ENCODE measurements at regions not wholly inside any gene's neighbourhood (a gene's known extent, or its start where the extent isn't known, plus 50 kb on each side); places are given as distances from the start of the nearest gene placed in this dataset.

- Mint-ChIP-seq H3K36me3 (no peaks in the 10 kb centered on the region), H3K4me1 (peaks cover 6% of the 10 kb centered on the region), H3K4me3 (no peak overlapping the region), H3K9me3 (peaks cover 15% of the 10 kb centered on the region), H3K27me3 (no peaks in the 10 kb centered on the region), H3K27ac (no peak overlapping the region)
- peak; percentile 45 for ATAC-seq
Observed at GRCh38 chr10:53115660-53116059, 343.1 kb upstream of the MBL2 start.

GRCh38 chr10:53111529-53111928 lies 338.9 kb upstream of the MBL2 start:
- peaks cover 12% of the 10 kb centered on the region for H3K9me3 Mint-ChIP-seq
- H3K36me3 Mint-ChIP-seq = no peaks in the 10 kb centered on the region
- no peak overlapping the region for H3K4me3 Mint-ChIP-seq
- no peaks in the 10 kb centered on the region for H3K27me3 Mint-ChIP-seq
- no peak for ATAC-seq
- peaks cover 6% of the 10 kb centered on the region for H3K4me1 Mint-ChIP-seq
- H3K27ac Mint-ChIP-seq = no peak overlapping the region

GRCh38 chr10:53109320-53109719 lies 336.7 kb upstream of the MBL2 start:
- no peak overlapping the region for H3K4me3 Mint-ChIP-seq
- H3K36me3 Mint-ChIP-seq = no peaks in the 10 kb centered on the region
- H3K4me1 Mint-ChIP-seq = no peaks in the 10 kb centered on the region
- H3K9me3 Mint-ChIP-seq = peaks cover 10% of the 10 kb centered on the region
- H3K27me3 Mint-ChIP-seq = no peaks in the 10 kb centered on the region
- no peak for ATAC-seq
- no peak overlapping the region for H3K27ac Mint-ChIP-seq

GRCh38 chr10:53108317-53108934 lies 335.8 kb upstream of the MBL2 start:
- no peaks in the 10 kb centered on the region for H3K36me3 Mint-ChIP-seq
- H3K27ac Mint-ChIP-seq = no peak overlapping the region
- no peaks in the 10 kb centered on the region for H3K27me3 Mint-ChIP-seq
- H3K4me1 Mint-ChIP-seq = no peaks in the 10 kb centered on the region
- no peak overlapping the region for H3K4me3 Mint-ChIP-seq
- no peak for ATAC-seq
- peaks cover 7% of the 10 kb centered on the region for H3K9me3 Mint-ChIP-seq

- Mint-ChIP-seq H3K4me1 (no peaks in the 10 kb centered on the region), H3K4me3 (no peak overlapping the region), H3K27ac (no peak overlapping the region), H3K9me3 (peaks cover 7% of the 10 kb centered on the region), H3K36me3 (no peaks in the 10 kb centered on the region), H3K27me3 (no peaks in the 10 kb centered on the region)
- no peak for ATAC-seq
Observed at GRCh38 chr10:53107711-53108110, 335.1 kb upstream of the MBL2 start.

- Mint-ChIP-seq H3K36me3 (no peaks in the 10 kb centered on the region), H3K4me3 (no peak overlapping the region), H3K9me3 (peaks cover 2% of the 10 kb centered on the region), H3K27ac (no peak overlapping the region), H3K4me1 (no peaks in the 10 kb centered on the region), H3K27me3 (no peaks in the 10 kb centered on the region)
- ATAC-seq = no peak
Observed at GRCh38 chr10:53102424-53102823, 329.8 kb upstream of the MBL2 start.

- no peak for ATAC-seq
- Mint-ChIP-seq H3K4me1 (no peaks in the 10 kb centered on the region), H3K9me3 (no peaks in the 10 kb centered on the region), H3K27me3 (no peaks in the 10 kb centered on the region), H3K27ac (no peak overlapping the region), H3K4me3 (no peak overlapping the region), H3K36me3 (no peaks in the 10 kb centered on the region)
Observed at GRCh38 chr10:53093878-53094277, 321.3 kb upstream of the MBL2 start.

GRCh38 chr10:53091574-53091973 lies 319.0 kb upstream of the MBL2 start:
- H3K4me3 Mint-ChIP-seq = no peak overlapping the region
- ATAC-seq = no peak
- H3K36me3 Mint-ChIP-seq = no peaks in the 10 kb centered on the region
- no peak overlapping the region for H3K27ac Mint-ChIP-seq
- H3K4me1 Mint-ChIP-seq = no peaks in the 10 kb centered on the region
- no peaks in the 10 kb centered on the region for H3K27me3 Mint-ChIP-seq
- H3K9me3 Mint-ChIP-seq = no peaks in the 10 kb centered on the region

- Mint-ChIP-seq H3K27me3 (no peaks in the 10 kb centered on the region), H3K27ac (no peak overlapping the region), H3K4me3 (no peak overlapping the region), H3K4me1 (no peaks in the 10 kb centered on the region), H3K36me3 (no peaks in the 10 kb centered on the region), H3K9me3 (peaks cover 3% of the 10 kb centered on the region)
- no peak for ATAC-seq
Observed at GRCh38 chr10:53088961-53089360, 316.4 kb upstream of the MBL2 start.

GRCh38 chr10:53079283-53079682 lies 306.7 kb upstream of the MBL2 start:
- H3K27me3 Mint-ChIP-seq = no peaks in the 10 kb centered on the region
- H3K27ac Mint-ChIP-seq = no peak overlapping the region
- no peak for ATAC-seq

GRCh38 chr10:53076948-53077347 lies 304.4 kb upstream of the MBL2 start:
- Mint-ChIP-seq H3K27me3 (no peaks in the 10 kb centered on the region), H3K4me3 (no peak overlapping the region), H3K36me3 (no peaks in the 10 kb centered on the region), H3K27ac (no peak overlapping the region), H3K9me3 (no peaks in the 10 kb centered on the region), H3K4me1 (no peaks in the 10 kb centered on the region)
- ATAC-seq = no peak

More at GRCh38 chr10:53079283-53079682, 306.7 kb upstream of the MBL2 start:
- Mint-ChIP-seq H3K36me3 (no peaks in the 10 kb centered on the region), H3K4me1 (no peaks in the 10 kb centered on the region), H3K9me3 (peaks cover 2% of the 10 kb centered on the region), H3K4me3 (no peak overlapping the region)

GRCh38 chr10:53075469-53075868 lies 302.9 kb upstream of the MBL2 start:
- Mint-ChIP-seq H3K9me3 (no peaks in the 10 kb centered on the region), H3K27ac (no peak overlapping the region), H3K36me3 (no peaks in the 10 kb centered on the region), H3K27me3 (no peaks in the 10 kb centered on the region), H3K4me1 (no peaks in the 10 kb centered on the region), H3K4me3 (no peak overlapping the region)
- no peak for ATAC-seq

- no peaks in the 10 kb centered on the region for H3K4me1 Mint-ChIP-seq
- H3K27ac Mint-ChIP-seq = no peak overlapping the region
- H3K9me3 Mint-ChIP-seq = no peaks in the 10 kb centered on the region
- H3K36me3 Mint-ChIP-seq = no peaks in the 10 kb centered on the region
- ATAC-seq = no peak
- H3K4me3 Mint-ChIP-seq = no peak overlapping the region
- H3K27me3 Mint-ChIP-seq = no peaks in the 10 kb centered on the region
Observed at GRCh38 chr10:53072144-53072543, 299.6 kb upstream of the MBL2 start.

- no peaks in the 10 kb centered on the region for H3K36me3 Mint-ChIP-seq
- H3K4me1 Mint-ChIP-seq = no peaks in the 10 kb centered on the region
- H3K4me3 Mint-ChIP-seq = no peak overlapping the region
- H3K9me3 Mint-ChIP-seq = no peaks in the 10 kb centered on the region
- ATAC-seq = no peak
- no peak overlapping the region for H3K27ac Mint-ChIP-seq
- H3K27me3 Mint-ChIP-seq = no peaks in the 10 kb centered on the region
Observed at GRCh38 chr10:53071505-53072125, 299.0 kb upstream of the MBL2 start.

GRCh38 chr10:53069013-53069412 lies 296.4 kb upstream of the MBL2 start:
- Mint-ChIP-seq H3K27me3 (no peaks in the 10 kb centered on the region), H3K36me3 (no peaks in the 10 kb centered on the region), H3K9me3 (no peaks in the 10 kb centered on the region), H3K27ac (no peak overlapping the region), H3K4me1 (no peaks in the 10 kb centered on the region), H3K4me3 (no peak overlapping the region)
- no peak for ATAC-seq

- H3K9me3 Mint-ChIP-seq = peaks cover 4% of the 10 kb centered on the region
- no peaks in the 10 kb centered on the region for H3K27me3 Mint-ChIP-seq
- no peak for ATAC-seq
- H3K36me3 Mint-ChIP-seq = no peaks in the 10 kb centered on the region
- no peak overlapping the region for H3K4me3 Mint-ChIP-seq
- H3K27ac Mint-ChIP-seq = no peak overlapping the region
- H3K4me1 Mint-ChIP-seq = no peaks in the 10 kb centered on the region
Observed at GRCh38 chr10:53064614-53065013, 292.0 kb upstream of the MBL2 start.
